Epithelial cell of prostate (primary cell): ENCODE measurements at regions not wholly inside any gene's neighbourhood (a gene's known extent, or its start where the extent isn't known, plus 50 kb on each side); places are given as distances from the start of the nearest gene placed in this dataset.
"Not testable (repeated sequence)": the region's sequence is repeated elsewhere in the genome, so short reads cannot be mapped to it uniquely, and the experiment has no call there.

Experiments
- DNase-seq: peaks from one replicate; pipeline ENCODE4 v3.0.0-alpha.2; 2011; ENCODE audit warnings: low read depth, low spot score
- H3K27ac ChIP-seq: fragments of 450-650 bp; 2 replicates; pipeline ENCODE4 v1.5.1; 2017; ENCODE audit warnings: mild to moderate bottlenecking

DNA sequence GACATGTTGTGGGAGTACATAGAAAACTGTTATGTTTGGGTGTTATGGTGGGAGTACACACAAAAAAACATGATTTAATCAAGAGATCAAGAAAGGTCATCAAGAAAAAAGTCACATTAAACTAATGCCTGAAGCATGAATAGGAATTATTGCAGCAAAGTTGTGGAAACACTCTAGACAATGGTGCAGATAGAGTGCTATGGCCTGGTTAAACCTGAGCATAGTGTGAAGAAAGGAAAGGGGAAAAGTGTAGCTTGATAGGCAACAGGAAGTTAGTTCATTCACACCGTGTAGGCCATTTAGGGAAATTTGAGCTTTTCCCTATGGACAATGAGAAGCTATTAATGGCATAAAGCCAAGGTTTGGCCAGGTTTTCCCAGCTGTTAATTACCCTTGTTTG lies 162.1 kb upstream of the EMCN start:
- no peak overlapping the region for H3K27ac ChIP-seq
- DNase-seq, result no peak

DNA sequence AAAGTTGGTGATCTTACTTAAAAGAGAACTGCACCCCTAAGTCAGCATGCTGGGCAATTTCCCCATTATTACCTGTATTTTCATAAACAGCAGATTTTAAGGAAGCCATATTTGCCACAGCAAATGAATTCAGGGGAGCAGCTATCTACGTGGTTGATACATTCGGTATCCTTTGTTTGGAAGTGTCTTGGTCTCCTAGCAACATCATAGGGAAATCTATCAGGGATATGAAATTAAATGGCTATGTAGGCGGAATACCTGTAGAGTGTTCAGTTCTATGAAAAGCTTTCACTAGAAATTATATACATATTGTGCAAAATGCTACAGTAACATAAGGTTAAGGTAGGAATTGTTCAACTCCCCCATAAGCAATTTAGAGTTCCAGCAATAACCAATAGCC lies 157.2 kb upstream of the EMCN start:
- H3K27ac ChIP-seq, result no peak overlapping the region
- DNase-seq, result no peak

DNA sequence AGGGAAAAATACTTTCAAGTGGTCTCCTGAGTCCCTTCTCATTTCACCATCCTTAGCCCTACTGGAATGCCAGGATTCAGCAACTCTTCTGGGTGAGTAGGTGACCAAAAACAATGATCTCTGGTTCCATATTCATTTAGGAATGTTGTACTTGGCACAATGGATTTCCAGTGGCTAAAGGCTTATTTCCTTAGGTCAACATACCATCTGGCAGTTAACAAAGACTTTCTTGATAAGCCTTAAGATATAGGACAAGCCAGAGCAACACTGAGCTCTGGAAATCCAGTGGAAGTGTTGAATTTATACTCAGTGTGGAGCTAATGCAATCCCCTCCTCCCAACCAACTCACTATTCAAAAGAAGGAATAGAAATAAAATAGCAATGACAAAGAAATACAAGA lies 139.4 kb upstream of the EMCN start:
- no peak for DNase-seq
- H3K27ac ChIP-seq, result no peak overlapping the region

DNA sequence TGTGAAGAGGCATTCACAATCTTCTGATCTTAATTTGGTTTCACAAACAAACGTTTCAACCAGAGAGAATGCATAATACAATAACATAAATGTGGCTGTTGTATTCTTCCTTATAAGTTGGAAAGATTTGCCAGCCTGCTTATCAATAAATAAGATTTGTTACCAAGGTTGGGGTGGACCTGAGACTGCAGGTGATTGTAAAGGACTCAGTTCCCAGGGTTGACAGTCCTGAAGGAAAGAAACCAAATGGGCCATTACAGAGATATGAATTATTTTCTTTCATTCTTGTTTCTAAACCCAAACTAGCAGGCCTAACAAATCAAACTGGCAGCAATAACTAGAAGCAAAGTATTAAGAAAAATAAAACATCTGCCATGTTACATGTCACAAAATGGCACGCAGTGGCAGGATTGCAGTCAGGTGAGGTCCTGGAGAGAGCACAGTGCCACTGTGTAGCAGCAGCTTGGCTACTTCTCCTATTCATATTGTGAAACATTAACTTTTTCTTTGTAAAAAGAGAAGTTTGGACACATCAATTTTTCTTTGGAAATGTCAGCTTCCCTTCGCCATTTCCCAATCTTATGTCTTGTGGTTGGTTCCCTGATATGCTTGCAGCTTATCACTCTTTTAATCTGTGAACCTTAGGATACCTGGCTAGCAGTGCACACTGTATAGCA lies 133.8 kb upstream of the EMCN start:
- DNase-seq, result no peak

DNA sequence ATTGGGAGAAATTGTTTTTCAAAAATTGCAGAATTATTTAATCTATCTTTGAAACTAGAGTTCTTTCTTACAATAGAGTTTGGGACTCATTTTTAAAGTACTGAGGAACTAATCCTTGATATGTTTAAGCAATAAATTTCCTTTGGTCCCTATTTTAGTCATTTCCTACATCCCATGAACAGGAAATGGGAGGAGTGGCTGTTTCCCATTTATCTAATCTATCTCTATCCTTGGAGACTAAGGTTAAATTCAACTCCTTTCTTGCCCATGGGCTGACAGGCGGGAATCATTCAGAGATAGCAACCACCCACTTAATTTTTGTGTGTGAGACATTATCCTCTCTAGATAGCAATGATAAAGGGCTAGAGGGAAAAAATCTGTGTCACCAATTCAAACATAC lies 131.6 kb upstream of the EMCN start:
- no peak for DNase-seq
- no peak overlapping the region for H3K27ac ChIP-seq

More for the DNA sequence above, 133.8 kb upstream of the EMCN start:
- no peak overlapping the region for H3K27ac ChIP-seq

DNA sequence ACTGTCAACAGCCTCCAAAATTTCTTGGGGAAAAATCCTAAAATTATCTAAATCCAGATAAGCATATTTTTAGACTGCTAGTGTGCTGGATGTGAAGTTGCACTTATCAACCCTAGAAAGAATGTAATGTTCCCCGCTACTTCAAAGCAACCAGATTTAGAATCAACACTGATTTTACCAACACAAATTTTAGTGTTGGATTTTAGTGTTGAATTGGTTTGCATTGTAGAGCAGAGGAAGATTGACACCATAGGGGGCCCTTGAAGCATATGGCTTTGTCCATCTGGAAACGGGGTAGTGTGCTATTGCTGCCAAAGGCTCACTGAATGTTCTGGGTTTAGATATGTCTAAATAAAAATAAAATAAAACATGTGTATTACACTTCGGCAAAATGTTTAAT lies 126.3 kb upstream of the EMCN start:
- DNase-seq, result no peak
- H3K27ac ChIP-seq, result no peak overlapping the region

DNA sequence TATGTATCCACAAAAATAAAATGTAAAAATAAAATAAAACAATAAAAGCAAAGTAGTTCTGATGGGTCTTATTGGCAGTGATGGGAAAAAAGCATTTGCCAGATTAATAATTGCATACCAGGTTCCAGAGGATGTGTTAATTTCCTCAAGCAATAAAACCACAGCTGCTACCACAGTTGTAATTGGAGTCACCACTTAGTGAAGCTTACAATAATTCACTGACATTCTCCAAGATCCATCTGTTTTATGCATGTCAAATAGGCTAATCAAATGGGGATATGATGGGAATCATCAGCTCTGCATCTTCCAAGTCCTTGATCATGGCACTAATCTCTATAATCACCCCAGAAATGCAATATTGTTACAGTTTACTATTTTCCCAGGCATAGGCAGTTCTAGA lies 123.5 kb upstream of the EMCN start:
- no peak for DNase-seq
- no peak overlapping the region for H3K27ac ChIP-seq

DNA sequence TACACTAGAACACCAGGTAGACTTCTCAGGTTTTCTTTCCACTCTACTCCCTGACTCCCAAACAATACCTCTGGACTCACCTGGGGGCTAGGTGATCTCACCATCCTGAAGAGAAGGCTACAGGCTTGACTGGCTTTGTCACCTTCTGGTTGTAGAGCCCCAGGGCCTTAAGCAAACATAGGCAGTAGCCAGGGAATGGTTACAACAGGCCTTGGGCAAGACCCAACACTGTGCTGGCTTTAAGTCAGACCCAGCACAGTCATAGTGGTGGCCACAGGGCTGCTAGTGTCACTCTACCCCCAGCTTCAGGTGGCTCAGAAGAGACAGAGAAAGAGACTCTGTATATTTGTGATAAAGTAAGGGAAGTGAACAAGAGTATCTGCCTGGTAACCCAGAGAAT lies 118.1 kb upstream of the EMCN start:
- DNase-seq, result peak; percentile 36
- no peak overlapping the region for H3K27ac ChIP-seq

DNA sequence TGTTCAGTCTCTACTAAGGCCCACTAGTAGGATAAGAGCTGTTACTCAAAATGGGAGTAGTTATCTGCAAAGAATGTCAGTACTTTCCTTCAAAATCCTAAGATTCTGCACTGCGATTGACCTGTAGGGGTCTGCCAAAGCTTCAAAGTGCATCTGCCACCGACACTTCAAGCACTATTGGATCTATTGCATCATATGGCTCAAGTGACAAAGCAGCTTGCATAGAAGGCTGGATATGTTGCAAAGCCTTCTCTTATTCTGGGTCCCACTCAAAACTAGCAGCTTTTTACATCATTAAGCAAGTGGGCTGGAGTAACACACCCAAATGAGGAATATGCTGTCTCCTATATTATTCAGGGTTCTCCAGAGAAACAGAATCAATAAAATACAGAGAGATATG lies 115.4 kb upstream of the EMCN start:
- H3K27ac ChIP-seq, result no peak overlapping the region
- DNase-seq, result no peak

DNA sequence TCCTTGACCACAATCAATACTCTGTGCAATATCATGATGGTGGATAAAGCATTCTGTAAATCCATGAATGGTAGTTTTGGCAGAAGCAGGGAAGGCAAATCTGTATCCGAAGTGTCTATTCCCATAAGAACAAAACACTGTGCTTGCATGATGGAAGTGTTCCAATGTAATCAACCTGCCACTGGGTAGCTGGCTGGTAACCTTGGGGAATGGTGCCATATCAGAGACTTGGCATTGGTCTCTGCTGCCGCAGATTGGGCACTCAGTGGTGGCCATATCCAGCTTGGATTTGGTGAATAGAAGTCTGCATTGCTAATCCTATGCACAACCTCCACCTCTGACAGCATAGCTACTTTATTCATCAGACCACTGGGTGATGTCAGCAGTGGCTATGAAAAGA lies 114.3 kb upstream of the EMCN start:
- no peak overlapping the region for H3K27ac ChIP-seq
- DNase-seq, result no peak

DNA sequence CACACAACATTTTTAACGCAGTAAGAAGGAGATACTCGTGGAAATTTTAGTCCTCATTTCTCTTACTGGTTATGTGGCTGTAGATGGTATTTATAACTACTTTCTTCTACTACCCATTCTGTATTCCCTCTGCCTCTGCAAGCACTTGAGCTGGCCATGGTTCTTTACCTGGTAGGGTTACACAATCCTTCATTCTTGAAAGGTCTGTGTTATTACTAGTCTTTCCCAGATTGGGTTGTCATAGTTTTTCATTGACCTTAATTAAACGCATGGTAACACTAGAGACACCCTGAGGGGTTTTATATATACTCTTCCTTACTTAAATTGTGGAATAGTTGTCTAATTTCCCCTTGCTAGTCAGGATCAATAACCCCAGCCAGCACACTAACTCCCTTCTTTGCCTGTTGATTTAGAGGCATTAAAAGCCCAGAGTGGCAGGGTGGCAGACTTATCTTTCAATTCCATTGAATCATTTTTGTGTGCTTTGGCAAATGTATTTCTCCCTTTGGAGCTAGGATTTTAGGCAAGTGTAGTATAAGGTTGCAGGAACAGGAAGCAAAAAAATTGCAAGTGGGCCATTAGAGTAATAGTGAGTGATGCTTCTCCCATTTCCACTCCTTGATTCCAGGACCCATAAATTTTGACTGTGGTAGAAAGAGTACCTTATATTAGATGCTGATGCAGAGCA lies 113.6 kb upstream of the EMCN start:
- DNase-seq, result no peak
- no peak overlapping the region for H3K27ac ChIP-seq

DNA sequence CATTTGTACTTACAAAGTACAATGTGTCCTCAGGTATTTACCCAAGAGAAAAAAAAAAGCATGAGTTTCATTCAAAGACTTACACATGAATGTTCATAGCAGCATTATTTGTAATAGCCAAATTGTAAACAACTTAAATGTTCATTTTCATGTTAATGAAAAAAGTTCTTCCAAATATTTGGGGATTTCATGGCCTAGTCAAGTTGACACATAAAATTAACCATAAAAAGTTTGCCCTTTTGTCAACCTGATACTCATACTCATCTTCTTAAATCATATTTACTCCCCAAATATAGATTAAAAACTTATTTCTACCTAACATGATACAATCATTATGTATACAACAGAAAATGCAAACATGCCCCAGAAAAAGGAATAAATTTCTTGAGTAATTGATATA lies 112.5 kb upstream of the EMCN start:
- DNase-seq, result no peak
- H3K27ac ChIP-seq, result no peak overlapping the region

DNA sequence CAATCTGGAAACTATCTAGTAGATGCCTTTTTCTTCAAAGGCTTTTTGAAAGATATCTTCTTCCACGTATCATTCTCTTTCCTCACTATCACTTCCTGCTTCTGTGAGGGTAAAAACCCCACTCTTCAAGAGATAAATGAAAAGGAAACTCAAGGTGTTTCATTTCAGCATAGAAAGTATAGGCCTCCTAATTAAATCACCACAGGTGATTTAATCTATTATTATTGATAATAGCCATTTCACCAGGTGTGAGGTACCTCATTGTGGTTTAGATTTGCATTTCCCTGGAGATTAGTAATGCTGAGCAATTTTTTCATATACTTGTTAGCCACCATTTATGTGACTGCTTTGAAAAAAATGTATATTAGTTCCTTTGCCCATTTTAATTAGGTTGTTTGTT lies 92.0 kb upstream of the EMCN start:
- no peak overlapping the region for H3K27ac ChIP-seq
- no peak for DNase-seq

DNA sequence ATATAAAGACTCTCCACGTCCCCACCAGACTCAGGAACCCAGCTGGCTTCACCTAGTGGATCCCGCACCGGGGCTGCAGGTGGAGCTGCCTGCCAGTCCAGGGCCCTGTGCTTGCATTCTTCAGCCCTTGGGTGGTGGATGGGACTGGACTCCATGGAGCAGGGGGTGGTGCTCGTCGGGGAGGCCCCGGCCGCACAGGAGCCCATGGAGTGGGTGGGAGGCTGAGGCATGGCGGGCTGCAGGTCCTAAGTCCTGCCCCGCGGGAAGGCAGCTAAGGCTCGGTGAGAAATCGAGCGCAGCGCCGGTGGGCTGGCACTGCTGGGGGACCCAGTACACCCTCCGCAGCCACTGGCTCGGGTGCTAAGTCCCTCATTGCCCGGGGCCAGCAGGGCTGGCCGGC lies 90.8 kb upstream of the EMCN start:
- not testable (repeated sequence) for H3K27ac ChIP-seq, DNase-seq

DNA sequence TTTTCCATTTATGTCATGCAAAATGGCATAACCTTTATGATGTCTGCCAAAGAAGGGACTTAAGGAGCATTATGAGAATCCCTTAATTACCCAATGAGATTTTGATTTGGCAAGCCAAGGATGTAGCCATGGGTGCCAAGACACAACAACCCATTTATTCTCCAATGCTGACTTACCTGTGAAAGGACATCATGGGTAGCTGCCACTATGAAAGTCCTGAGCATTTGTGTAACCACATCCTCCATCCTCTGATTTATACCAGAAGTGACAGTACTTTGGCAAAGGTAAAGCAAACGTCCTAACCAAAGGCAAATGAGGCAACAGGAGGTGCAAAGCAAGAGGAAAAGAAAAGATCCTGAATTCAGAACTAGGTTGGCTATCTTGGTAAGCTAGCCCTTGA lies 87.3 kb upstream of the EMCN start:
- H3K27ac ChIP-seq, result no peak overlapping the region
- DNase-seq, result no peak

DNA sequence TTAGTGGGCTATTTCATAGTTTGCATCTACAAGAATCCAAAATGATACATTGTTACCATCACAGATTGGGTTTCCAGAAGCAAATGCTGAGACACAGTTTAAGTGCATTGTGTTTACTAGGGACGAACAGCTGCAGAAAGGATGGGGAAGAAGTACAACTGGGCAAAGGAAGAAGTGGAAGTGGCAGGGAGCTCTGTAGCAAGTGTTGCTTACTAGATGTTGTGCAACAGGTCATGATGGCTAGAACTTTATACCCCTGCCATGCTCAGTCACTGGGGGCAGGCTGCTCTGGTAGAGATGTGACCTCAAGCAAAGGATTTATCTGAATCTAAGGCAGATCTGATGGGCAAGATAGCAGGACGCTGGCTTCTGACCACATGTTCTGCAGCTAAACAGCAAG lies 76.1 kb upstream of the EMCN start:
- no peak overlapping the region for H3K27ac ChIP-seq
- no peak for DNase-seq

DNA sequence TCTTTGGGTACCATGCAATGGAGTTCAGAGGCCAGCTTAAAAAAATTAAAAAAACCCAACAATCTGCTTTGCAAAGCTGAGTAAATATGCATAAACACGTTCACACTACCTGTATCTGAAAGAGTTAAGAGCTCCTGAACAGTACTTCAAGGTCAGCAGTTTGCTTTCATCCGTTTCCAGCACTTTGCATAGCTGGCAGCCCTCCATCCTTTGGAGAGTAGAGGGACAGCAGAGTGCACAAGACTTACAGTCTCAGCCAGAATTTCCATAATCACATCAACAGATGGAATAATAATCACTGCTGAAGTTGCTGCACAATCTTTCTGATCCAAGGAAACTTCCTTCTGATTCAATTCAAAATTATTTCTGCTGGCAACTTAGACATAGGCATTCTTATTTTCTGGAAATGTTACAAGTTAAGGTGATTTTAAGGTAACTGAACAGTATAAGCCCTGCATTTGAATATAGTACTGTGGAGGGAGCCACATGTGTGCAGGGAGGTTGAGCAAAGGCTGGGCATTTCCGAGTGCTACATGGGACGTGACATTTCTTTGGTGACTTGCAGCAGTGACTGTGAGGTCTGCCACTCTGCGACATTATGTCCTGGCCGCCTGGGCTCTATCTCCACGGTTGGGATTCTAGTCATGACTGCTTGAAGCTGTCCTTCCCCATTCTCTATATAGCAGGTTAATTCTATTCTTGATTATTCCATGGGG lies 73.5 kb upstream of the EMCN start:
- no peak for DNase-seq
- H3K27ac ChIP-seq, result no peak overlapping the region

DNA sequence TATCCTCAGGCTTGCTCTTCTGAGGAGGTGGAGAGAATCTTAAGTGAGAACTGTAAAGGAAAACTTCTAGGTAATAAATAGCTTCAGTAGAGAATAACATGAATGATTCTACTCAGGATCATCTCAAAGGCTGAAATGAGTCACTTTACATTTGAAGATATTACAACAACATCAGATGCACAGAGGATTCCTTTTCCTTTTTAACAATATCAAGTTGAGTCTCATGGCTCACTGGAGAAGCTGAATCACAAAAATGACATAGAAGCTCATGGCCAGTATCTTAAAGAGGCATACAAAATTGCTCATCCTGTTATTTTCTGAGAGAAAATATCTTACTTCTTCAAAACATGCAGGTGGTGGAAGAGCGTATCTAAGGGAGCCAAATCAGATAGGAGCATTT lies 72.5 kb upstream of the EMCN start:
- H3K27ac ChIP-seq, result no peak overlapping the region
- no peak for DNase-seq

DNA sequence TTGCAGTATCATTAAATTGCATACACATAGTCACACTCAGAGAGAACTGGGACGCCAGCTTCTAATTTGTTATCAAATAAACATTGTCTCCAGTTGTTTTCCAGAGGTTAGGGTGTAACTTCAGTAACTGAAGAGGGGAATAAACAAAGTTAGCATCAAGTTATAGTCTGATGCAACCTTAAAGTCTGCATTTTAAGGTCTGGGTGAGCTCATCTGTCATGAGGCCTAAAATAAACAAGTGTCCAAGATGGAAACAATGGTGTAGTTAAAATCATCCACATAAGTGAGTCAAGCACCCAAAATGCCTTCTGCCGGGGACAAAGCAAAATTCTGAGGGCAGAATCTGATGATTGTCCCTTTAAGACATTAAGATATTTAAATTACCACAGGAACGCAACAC lies 70.3 kb upstream of the EMCN start:
- DNase-seq, result no peak

DNA sequence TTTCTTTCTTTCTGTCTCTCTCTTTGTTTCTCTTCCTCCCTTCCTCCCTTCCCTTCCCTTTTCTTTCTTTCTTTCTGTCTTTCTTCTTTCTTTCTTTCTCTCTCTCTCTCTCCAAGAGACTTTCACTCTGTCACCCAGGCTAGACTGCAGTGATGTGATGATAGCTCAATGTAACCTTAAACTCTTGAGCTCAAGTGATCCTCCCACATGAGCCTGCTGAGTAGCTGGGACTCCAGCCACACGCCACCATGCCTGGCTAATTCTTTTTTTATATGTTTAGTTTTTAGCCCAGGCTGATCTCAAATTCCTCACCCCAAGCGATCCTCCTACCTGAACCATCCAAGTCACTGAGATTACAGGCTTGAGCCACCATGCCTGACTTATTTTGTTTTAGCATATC lies 64.3 kb upstream of the EMCN start:
- DNase-seq, result no peak
- no peak overlapping the region for H3K27ac ChIP-seq

More for the DNA sequence above, 70.3 kb upstream of the EMCN start:
- no peak overlapping the region for H3K27ac ChIP-seq

DNA sequence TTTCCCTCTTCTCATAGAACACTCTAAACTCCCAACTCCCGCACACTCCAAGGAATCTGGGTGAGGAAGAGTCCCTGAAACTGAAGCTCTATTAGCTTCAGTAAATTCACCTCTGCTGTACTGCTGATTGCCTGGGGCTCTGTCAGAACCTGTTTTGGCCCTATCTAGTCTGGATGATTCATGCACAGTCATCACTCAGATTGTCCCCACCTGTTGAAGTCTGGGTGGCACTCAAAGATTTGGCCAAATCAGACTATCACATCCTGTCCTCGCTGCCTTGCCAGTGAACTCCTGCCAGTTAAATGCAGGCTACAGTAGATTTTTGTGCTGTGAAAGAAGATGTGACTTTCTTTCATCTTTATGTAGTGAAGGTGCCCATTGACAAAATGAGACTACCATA lies 63.5 kb upstream of the EMCN start:
- peak; percentile 64 for DNase-seq
- H3K27ac ChIP-seq, result no peak overlapping the region

DNA sequence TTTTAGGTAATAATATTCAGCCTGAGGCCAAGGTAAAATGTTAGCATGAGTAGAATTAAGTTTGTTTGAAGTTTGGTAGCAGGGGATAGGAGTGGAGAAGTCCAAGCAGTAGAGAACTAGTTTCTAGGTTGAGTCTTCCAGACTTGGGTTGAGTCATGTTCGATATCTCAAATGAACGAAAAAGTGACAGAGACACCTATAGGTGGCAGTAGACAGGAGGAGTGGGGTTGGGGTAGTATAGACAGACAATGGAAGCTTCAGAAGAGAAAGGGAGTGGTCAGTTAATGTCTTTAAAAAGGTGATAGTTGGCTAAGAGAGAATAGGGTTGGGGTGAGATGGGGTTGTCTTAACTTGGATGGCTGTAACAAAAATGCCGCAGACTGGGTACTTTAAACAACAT lies 58.7 kb upstream of the EMCN start:
- no peak overlapping the region for H3K27ac ChIP-seq
- DNase-seq, result no peak
